Endothelial cell of umbilical vein (primary cell): ENCODE measurements at regions not wholly inside any gene's neighbourhood (a gene's known extent, or its start where the extent isn't known, plus 50 kb on each side); places are given as distances from the start of the nearest gene placed in this dataset.

ENCODE experiments used
- BruUV-seq: library from RNA; stranded (reverse); fragments of 400-500 nt; replicated peaks from 2 replicates; lab custom pipeline; 2021; lab: Mats Ljungman, UMichigan
- CTCF ChIA-PET: fragments of 300-600, 350-600 bp; sonication (Branson Sonifier 250); formaldehyde crosslinking; loops from one replicate; lab custom pipeline; 2021; ENCODE audit warnings: antibody characterized with exemption, inconsistent platforms; lab: Charles Lee
- POLR2A ChIA-PET: fragments of 300-600, 350-600 bp; sonication (Branson Sonifier 250); formaldehyde crosslinking; loops from one replicate; lab custom pipeline; 2021; ENCODE audit warnings: antibody characterized with exemption, inconsistent platforms; lab: Charles Lee
- DNase-seq: peaks from one replicate; pipeline ENCODE4 v3.0.0-alpha.2; 2011; ENCODE audit warnings: low read depth, low spot score
- FAIRE-seq: peaks from 2 replicates; lab custom pipeline; 2011; peaks lifted over from hg19 to GRCh38; lab: Jason Lieb, UNC
- H2AFZ ChIP-seq: 2 replicates; pipeline ENCODE4 v1.6.0; 2012; ENCODE audit warnings: low read depth, low read length, control low read depth, inconsistent platforms
- H3K27ac ChIP-seq: 2 replicates; pipeline ENCODE4 v1.5.1; 2011; ENCODE audit warnings: low read depth, mild to moderate bottlenecking, control low read depth, low read length, moderate library complexity; ENCODE audit not compliant: insufficient read depth
- H3K27me3 ChIP-seq, 2 experiments: 2 replicates each; pipeline versions ENCODE4 v1.6.0 to v1.6.1; 2011; ENCODE audit warnings: low read length in 2 of 2, mixed read lengths in 1 of 2; ENCODE audit not compliant: control insufficient read depth in 2 of 2, insufficient read depth in 2 of 2
- H3K36me3 ChIP-seq, 2 experiments: 2 replicates in 1 of 2; 3 replicates in 1 of 2; pipeline ENCODE4 v1.5.1; 2011; ENCODE audit warnings: low read length in 2 of 2, mild to moderate bottlenecking in 1 of 2, moderate library complexity in 1 of 2; ENCODE audit not compliant: control insufficient read depth in 2 of 2, insufficient read depth in 2 of 2; ENCODE audit errors: extremely low read depth in 1 of 2
- H3K4me1 ChIP-seq: 3 replicates; pipeline ENCODE4 v1.5.1; 2011; ENCODE audit warnings: mild to moderate bottlenecking, low read length; ENCODE audit not compliant: control insufficient read depth, insufficient read depth; ENCODE audit errors: extremely low read depth
- H3K4me2 ChIP-seq: 2 replicates; pipeline ENCODE4 v1.6.1; 2011; ENCODE audit warnings: low read length, control low read depth, mixed read lengths; ENCODE audit not compliant: insufficient read depth
- H3K4me3 ChIP-seq, 3 experiments: fragments of 200-600 bp in 1 of 3; sonication (generic), shearing (Covaris generic) in 1 of 3; replicated peaks in 1 of 3; 2 replicates each; pipeline ENCODE4 v1.5.1; 2011 to 2016; ENCODE audit warnings: control low read depth in 3 of 3, low read length in 3 of 3, mild to moderate bottlenecking in 2 of 3, inconsistent platforms in 1 of 3, low read depth in 1 of 3, moderate library complexity in 1 of 3; ENCODE audit not compliant: insufficient read depth in 1 of 3
- H3K79me2 ChIP-seq: 2 replicates; pipeline ENCODE4 v1.6.0; 2012; ENCODE audit warnings: low read length, inconsistent platforms; ENCODE audit not compliant: control insufficient read depth, insufficient read depth
- H3K9ac ChIP-seq: replicated peaks from 2 replicates; pipeline ENCODE3; 2011; ENCODE audit warnings: low read length, control low read depth; ENCODE audit not compliant: insufficient read depth; ENCODE audit errors: extremely low read depth
- H3K9me1 ChIP-seq: replicated peaks from 3 replicates; pipeline ENCODE4 v1.6.0; 2011; ENCODE audit warnings: mild to moderate bottlenecking, low read length; ENCODE audit not compliant: control insufficient read depth, insufficient read depth; ENCODE audit errors: extremely low read depth
- H3K9me3 ChIP-seq: replicated peaks from 2 replicates; pipeline ENCODE4 v1.5.1; 2012; ENCODE audit warnings: low read length, inconsistent platforms; ENCODE audit not compliant: control insufficient read depth, insufficient read depth
- H4K20me1 ChIP-seq: replicated peaks from 2 replicates; pipeline ENCODE3; 2011; ENCODE audit warnings: mild to moderate bottlenecking, low read length; ENCODE audit not compliant: control insufficient read depth, insufficient read depth; ENCODE audit errors: extremely low read depth
- CTCF ChIP-seq, 2 donors: IDR thresholded peaks; 1 replicate in 1 of 2; 2 replicates in 1 of 2; pipeline ENCODE4 v1.5.1; 2011; ENCODE audit warnings: low read length in 2 of 2, mild to moderate bottlenecking in 2 of 2, moderate library complexity in 2 of 2, control low read depth in 1 of 2, inconsistent platforms in 1 of 2, low read depth in 1 of 2; ENCODE audit not compliant: insufficient read depth in 1 of 2; ENCODE audit errors: extremely low read depth in 1 of 2
- FOS ChIP-seq: IDR thresholded peaks from 2 replicates; pipeline ENCODE4 v1.6.1; 2011; ENCODE audit warnings: mild to moderate bottlenecking, low read length, moderate library complexity, borderline replicate concordance; ENCODE audit not compliant: insufficient read depth
- GATA2 ChIP-seq: IDR thresholded peaks from 2 replicates; pipeline ENCODE4 v1.7.0; 2011; ENCODE audit warnings: low read depth, mild to moderate bottlenecking, moderate library complexity, mixed read lengths, low read length; ENCODE audit not compliant: insufficient read length, insufficient read depth
- MYC ChIP-seq: IDR thresholded peaks from one replicate; pipeline ENCODE4 v1.6.1; 2011; ENCODE audit warnings: mild to moderate bottlenecking, low read depth, low read length
- dilution Hi-C: fragments of 300-500 bp; cut with MboI; formaldehyde crosslinking; loops from one replicate; pipeline ENCODE4 v1.15.0; 2019; ENCODE audit warnings: low sequenced_read_pairs; ENCODE audit not compliant: extremely low pct_ligation_motif_present
- intact Hi-C: fragments of 100-400 bp; cut with micrococcal nuclease; formaldehyde crosslinking; loops from one replicate; pipeline ENCODE4 v1.10.0; 2022
- TF ChIP-seq, protein P1 (sequence below): IDR thresholded peaks from 2 replicates; pipeline ENCODE4 v1.6.1; 2011; ENCODE audit not compliant: insufficient read depth, insufficient read length

- Histone ChIP-seq H3K27ac (no peak overlapping the region), H3K9me3 (no peaks in the 10 kb centered on the region), H3K4me3 (no peak overlapping the region), H3K4me1 (no peaks in the 10 kb centered on the region), H3K9me1 (no peaks in the 10 kb centered on the region), H3K36me3 (no peaks in the 10 kb centered on the region), H3K79me2 (no peaks in the 10 kb centered on the region), H3K9ac (no peak overlapping the region), H2AFZ (no peak overlapping the region), H3K4me2 (no peak overlapping the region), H4K20me1 (no peaks in the 10 kb centered on the region), H3K27me3 (no peaks in the 10 kb centered on the region)
- CTCF ChIA-PET: no interaction called here
- intact Hi-C loops: no loop called here
- dilution Hi-C loops: no loop called here
- TF ChIP-seq FOS (no peak), GATA2 (no peak), MYC (no peak), CTCF (IDR thresholded peaks at IDR 0.05; ENCODE audit: extremely low read depth in 1 of 2, insufficient read depth in 1 of 2, low read depth in 1 of 2, low read length in 2 of 2) (no peak)
- TF ChIP-seq, protein P1, sequence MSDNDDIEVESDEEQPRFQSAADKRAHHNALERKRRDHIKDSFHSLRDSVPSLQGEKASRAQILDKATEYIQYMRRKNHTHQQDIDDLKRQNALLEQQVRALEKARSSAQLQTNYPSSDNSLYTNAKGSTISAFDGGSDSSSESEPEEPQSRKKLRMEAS: no peak
- FAIRE-seq: no peak
- POLR2A ChIA-PET: no interaction called here
- no TSS peak for BruUV-seq
- DNase-seq: no peak
Observed at GRCh38 chr6:76418560-76419223, 346.2 kb upstream of the IMPG1 start.
